ENCODE measurements at regions not wholly inside any gene's neighbourhood (a gene's known extent, or its start where the extent isn't known, plus 50 kb on each side); places are given as distances from the start of the nearest gene placed in this dataset.

DNA sequence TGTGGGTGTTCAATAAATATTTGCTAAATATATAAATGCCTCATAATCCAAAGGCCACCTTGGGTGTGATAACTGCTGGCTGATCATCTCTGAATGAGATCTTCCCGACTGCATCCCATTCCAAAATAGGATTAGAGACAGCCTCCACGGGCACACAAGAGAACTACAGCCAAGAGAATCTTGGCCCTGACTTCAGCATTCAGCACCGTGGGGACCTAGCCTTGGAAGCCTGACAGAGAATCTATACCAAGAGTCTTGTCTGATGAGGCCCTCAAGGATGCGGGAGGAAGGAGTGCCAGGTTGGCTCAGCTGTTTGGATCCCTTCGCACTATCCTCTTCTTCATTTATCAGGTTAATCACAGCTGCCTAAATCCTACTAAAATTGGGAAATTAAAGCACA is 85.8 kb downstream of the RBM43 start:
- Mint-ChIP-seq H3K4me1 (no peaks in the 10 kb centered on the region), H3K9me3 (no peaks in the 10 kb centered on the region), H3K27me3 (peaks cover 11% of the 10 kb centered on the region), H3K27ac (no peak overlapping the region), H3K4me3 (no peak overlapping the region), H3K36me3 (ENCODE audit: low read depth) (no peaks in the 10 kb centered on the region)
- CTCF ChIA-PET: no interaction called here
- POLR2A ChIA-PET: no interaction called here
- DNase-seq: no peak

GRCh38 chr2:151174127-151174526 is 87.5 kb downstream of the RBM43 start:
- no peaks in the 10 kb centered on the region for H3K9me3 Mint-ChIP-seq
- no peaks in the 10 kb centered on the region for H3K4me1 Mint-ChIP-seq
- POLR2A ChIA-PET: no interaction called here
- no peak overlapping the region for H3K27ac Mint-ChIP-seq
- H3K36me3 Mint-ChIP-seq (ENCODE audit: low read depth): no peaks in the 10 kb centered on the region
- no peak for DNase-seq
- CTCF ChIA-PET: no interaction called here
- H3K27me3 Mint-ChIP-seq: peaks cover 11% of the 10 kb centered on the region
- H3K4me3 Mint-ChIP-seq: no peak overlapping the region

GRCh38 chr2:151171186-151171585 is 90.5 kb downstream of the RBM43 start:
- ChIA-PET POLR2A (no interaction called here), CTCF (no interaction called here)
- no peak for DNase-seq
- Mint-ChIP-seq H3K9me3 (no peaks in the 10 kb centered on the region), H3K27ac (no peak overlapping the region), H3K4me1 (no peaks in the 10 kb centered on the region), H3K4me3 (no peak overlapping the region), H3K27me3 (peaks cover 8% of the 10 kb centered on the region), H3K36me3 (ENCODE audit: low read depth) (no peaks in the 10 kb centered on the region)

DNA sequence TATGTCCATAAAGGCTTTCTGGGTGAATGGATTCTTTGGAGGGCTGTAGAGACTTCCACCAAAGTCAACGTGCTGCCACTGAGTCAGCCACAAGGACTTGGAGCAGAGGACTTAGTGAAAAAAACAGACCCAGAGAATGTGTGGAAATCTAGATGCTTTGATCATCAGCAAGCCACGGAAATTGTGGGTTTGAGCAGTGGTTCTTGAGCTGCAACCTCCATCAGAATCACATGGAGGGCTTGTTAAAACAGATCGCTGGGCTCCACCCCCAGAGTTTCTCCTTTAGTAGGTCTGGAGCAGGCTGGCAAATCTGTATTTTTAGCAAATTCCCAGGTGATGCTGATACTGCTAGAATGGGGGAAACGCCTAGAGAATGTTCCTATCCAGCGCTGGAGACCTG is 95.3 kb downstream of the RBM43 start:
- H3K9me3 Mint-ChIP-seq: no peaks in the 10 kb centered on the region
- H3K27ac Mint-ChIP-seq: no peak overlapping the region
- no peaks in the 10 kb centered on the region for H3K36me3 Mint-ChIP-seq (ENCODE audit: low read depth)
- H3K27me3 Mint-ChIP-seq: peaks cover 15% of the 10 kb centered on the region
- DNase-seq: no peak
- CTCF ChIA-PET: no interaction called here
- no peaks in the 10 kb centered on the region for H3K4me1 Mint-ChIP-seq
- POLR2A ChIA-PET: no interaction called here
- H3K4me3 Mint-ChIP-seq: no peak overlapping the region

GRCh38 chr2:151165105-151165684 is 96.5 kb downstream of the RBM43 start:
- ChIA-PET POLR2A (no interaction called here), CTCF (no interaction called here)
- no peaks in the 10 kb centered on the region for H3K9me3 Mint-ChIP-seq
- no peaks in the 10 kb centered on the region for H3K36me3 Mint-ChIP-seq (ENCODE audit: low read depth)
- H3K27me3 Mint-ChIP-seq: peaks cover 17% of the 10 kb centered on the region
- no peaks in the 10 kb centered on the region for H3K4me1 Mint-ChIP-seq
- H3K4me3 Mint-ChIP-seq: no peak overlapping the region
- DNase-seq: no peak
- no peak overlapping the region for H3K27ac Mint-ChIP-seq

GRCh38 chr2:151161821-151162551 is 99.7 kb downstream of the RBM43 start:
- POLR2A ChIA-PET: no interaction called here
- Mint-ChIP-seq H3K27me3 (peaks cover 20% of the 10 kb centered on the region), H3K4me1 (no peaks in the 10 kb centered on the region), H3K4me3 (no peak overlapping the region), H3K27ac (no peak overlapping the region), H3K36me3 (ENCODE audit: low read depth) (no peaks in the 10 kb centered on the region), H3K9me3 (no peaks in the 10 kb centered on the region)
- no peak for DNase-seq
- CTCF ChIA-PET: no interaction called here

DNA sequence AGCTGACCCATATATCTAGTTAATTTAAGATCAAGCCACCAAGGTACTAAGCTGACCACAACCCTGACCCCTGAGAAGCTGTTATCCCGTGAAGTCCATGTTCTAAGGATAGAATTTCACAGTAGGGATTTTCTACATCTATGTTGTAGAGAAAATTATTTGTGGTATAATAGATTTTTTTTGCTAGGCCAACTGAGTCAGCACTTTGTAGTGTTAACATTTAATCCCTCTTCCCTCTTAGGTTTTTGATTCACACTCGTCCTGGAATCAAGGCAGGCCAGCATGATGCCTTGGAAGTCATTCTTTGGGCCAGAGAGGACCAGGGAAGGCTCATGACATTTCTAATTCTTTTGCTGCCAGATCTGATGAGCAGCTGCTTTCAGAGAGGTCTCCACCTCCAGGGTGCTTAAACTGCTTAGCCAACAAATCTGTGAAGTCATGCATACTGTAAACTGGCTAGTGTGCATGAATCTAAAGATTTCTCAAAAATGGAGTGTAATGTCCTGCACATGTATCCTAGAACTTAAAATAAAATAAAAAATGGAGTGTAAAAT is 102.5 kb downstream of the RBM43 start:
- POLR2A ChIA-PET: no interaction called here
- Mint-ChIP-seq H3K4me3 (no peak overlapping the region), H3K27me3 (peaks cover 31% of the 10 kb centered on the region), H3K36me3 (ENCODE audit: low read depth) (no peaks in the 10 kb centered on the region), H3K4me1 (no peaks in the 10 kb centered on the region), H3K27ac (no peak overlapping the region), H3K9me3 (no peaks in the 10 kb centered on the region)
- CTCF ChIA-PET: no interaction called here
- DNase-seq: no peak

DNA sequence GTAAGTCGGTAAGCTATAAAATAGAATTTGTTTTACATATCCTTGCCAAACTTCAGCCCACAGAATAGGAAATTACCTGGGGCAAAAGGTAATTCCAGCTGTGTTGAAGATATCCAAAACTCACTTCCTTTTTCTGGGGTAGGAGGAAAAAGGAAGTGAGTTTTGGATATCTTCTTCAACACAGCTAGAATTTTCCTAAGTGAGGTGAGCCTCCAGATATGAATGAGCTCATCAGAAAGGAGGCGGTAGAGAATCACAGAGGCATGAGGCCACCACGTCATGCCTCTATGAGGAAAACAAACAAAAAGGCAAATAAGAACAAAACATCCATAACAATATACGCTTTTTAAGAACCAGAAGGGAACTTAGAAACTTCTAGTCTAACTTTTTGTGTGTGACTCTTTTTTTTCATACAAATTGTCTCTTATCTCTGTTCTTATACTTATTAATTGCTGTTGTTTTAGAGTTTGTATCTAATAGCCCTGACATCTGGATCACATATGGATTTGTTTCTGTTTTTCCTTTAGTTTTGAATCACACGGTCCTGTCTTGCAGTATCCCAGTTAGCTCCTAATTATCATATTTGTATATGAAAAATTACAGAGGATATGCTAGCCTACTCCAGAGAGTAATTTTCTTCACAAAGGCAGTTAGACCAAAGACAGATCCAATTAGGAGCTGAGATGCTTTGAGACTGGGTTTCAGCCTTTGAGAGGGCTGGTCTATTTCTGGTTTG is 104.5 kb downstream of the RBM43 start:
- Mint-ChIP-seq H3K27ac (no peak overlapping the region), H3K27me3 (peaks cover 26% of the 10 kb centered on the region)
- POLR2A ChIA-PET: no interaction called here

DNA sequence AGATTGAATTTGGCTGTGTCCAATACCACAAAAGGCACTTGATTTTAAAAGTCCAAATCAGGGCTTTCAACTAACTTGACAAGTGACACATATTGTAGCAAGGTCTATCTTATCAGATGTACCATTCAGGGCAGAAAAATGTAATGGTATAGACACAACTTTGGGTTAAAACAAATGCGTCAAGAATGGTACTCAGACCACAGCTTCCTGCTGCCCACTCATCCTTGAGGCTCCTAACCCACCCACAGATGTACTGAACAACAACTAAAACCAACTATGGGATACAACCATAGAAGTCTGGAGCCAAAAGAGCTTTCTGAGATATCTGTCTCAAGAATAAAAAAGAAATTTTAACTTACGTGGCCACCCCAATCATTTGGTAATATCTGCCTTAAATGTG is 105.2 kb downstream of the RBM43 start:
- H3K4me3 Mint-ChIP-seq: no peak overlapping the region
- peaks cover 20% of the 10 kb centered on the region for H3K27me3 Mint-ChIP-seq
- no peak overlapping the region for H3K27ac Mint-ChIP-seq
- DNase-seq: no peak
- H3K36me3 Mint-ChIP-seq (ENCODE audit: low read depth): no peaks in the 10 kb centered on the region
- no peaks in the 10 kb centered on the region for H3K4me1 Mint-ChIP-seq
- H3K9me3 Mint-ChIP-seq: no peaks in the 10 kb centered on the region
- CTCF ChIA-PET: no interaction called here
- POLR2A ChIA-PET: no interaction called here

More for the DNA sequence above, 104.5 kb downstream of the RBM43 start:
- Mint-ChIP-seq H3K4me3 (no peak overlapping the region), H3K36me3 (ENCODE audit: low read depth) (no peaks in the 10 kb centered on the region), H3K9me3 (no peaks in the 10 kb centered on the region), H3K4me1 (no peaks in the 10 kb centered on the region)
- no peak for DNase-seq
- CTCF ChIA-PET: no interaction called here

DNA sequence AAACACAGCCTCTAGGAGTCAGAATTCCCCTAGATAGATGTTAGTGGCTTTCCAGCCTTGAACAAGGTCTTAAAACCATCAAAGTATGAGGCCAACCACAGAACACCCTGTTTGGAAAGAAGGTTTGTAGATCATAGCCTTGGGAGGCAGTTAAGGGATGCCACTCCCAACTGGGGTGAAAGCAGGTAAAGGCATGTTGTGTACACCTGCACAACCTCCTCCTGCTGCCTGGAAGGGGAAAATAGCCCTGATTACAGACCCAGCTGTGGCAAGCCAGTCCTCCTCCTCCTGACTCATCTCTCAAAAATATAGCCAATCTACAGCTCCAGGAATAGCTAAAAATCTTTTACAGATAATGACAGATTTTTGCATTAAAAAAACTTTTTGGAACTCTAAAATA is 108.1 kb downstream of the RBM43 start:
- ChIA-PET CTCF (no interaction called here), POLR2A (no interaction called here)
- H3K9me3 Mint-ChIP-seq: no peaks in the 10 kb centered on the region
- no peak overlapping the region for H3K4me3 Mint-ChIP-seq
- H3K27me3 Mint-ChIP-seq: peaks cover 28% of the 10 kb centered on the region
- no peak for DNase-seq
- no peaks in the 10 kb centered on the region for H3K36me3 Mint-ChIP-seq (ENCODE audit: low read depth)
- no peak overlapping the region for H3K27ac Mint-ChIP-seq
- no peaks in the 10 kb centered on the region for H3K4me1 Mint-ChIP-seq

- H3K36me3 Mint-ChIP-seq (ENCODE audit: low read depth): no peaks in the 10 kb centered on the region
- POLR2A ChIA-PET: no interaction called here
- CTCF ChIA-PET: interaction anchor here (0.6 to 1.5 kb wide), 2 partner anchors 10 to 1337 kb away, joined by 3 read pairs; no protein-coding TSS in a partner anchor
- H3K9me3 Mint-ChIP-seq: no peaks in the 10 kb centered on the region
- no peak overlapping the region for H3K27ac Mint-ChIP-seq
- H3K27me3 Mint-ChIP-seq: peaks cover 26% of the 10 kb centered on the region
- DNase-seq: no peak
- H3K4me1 Mint-ChIP-seq: no peaks in the 10 kb centered on the region
- no peak overlapping the region for H3K4me3 Mint-ChIP-seq
Observed at GRCh38 chr2:151150331-151151320, 111.0 kb downstream of the RBM43 start.

DNA sequence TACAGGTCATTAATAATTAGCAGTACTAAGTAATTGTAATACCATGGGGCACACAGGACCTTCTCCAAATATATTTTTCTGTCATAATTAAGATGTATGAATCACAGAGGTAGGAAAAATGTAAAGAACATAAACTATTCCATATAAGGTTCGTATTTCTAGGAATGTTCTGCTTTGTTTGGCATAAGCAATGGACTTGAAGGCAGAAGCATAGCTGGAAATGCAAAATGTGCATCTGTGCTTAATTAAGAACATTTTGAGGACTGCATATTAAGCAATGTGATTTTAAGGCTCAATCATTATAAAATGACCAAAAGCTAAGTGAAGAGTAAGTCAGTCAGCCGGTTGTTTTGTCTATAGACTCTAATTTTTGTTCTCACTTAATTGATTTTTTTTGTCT is 123.2 kb downstream of the RBM43 start:
- ChIA-PET POLR2A (no interaction called here), CTCF (no interaction called here)
- Mint-ChIP-seq H3K4me3 (no peak overlapping the region), H3K9me3 (no peaks in the 10 kb centered on the region), H3K4me1 (no peaks in the 10 kb centered on the region), H3K36me3 (ENCODE audit: low read depth) (no peaks in the 10 kb centered on the region), H3K27me3 (peaks cover 3% of the 10 kb centered on the region), H3K27ac (no peak overlapping the region)
- no peak for DNase-seq

DNA sequence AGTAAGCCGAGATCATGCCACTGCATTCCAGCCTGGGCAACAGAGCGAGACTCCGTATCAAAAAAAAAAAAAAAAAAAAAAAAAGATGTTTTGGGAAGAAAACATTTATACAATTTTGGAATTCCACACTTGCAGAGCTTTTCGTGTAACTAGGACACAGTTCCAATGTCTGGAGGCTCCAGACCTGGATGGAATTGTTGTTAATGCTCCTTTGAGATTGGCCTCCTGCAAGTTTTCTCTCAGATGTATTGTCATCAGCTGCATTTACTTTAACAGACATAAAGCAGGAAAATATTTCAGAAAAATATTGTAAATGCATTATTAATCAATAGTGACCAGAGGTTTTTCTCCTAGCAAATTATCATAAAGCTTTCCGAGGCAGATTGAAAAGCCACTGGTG is 124.1 kb downstream of the RBM43 start:
- H3K27me3 Mint-ChIP-seq: peaks cover 3% of the 10 kb centered on the region
- H3K27ac Mint-ChIP-seq: no peak overlapping the region
- H3K9me3 Mint-ChIP-seq: no peaks in the 10 kb centered on the region
- H3K4me3 Mint-ChIP-seq: no peak overlapping the region
- no peaks in the 10 kb centered on the region for H3K36me3 Mint-ChIP-seq (ENCODE audit: low read depth)
- CTCF ChIA-PET: no interaction called here
- POLR2A ChIA-PET: no interaction called here
- DNase-seq: no peak
- no peaks in the 10 kb centered on the region for H3K4me1 Mint-ChIP-seq

Data from activated CD4-positive, alpha-beta T cell treated with anti-CD3 and anti-CD28 coated beads, Interleukin-2, amount 10 ng/mL, durations not matched to agents 7 days and 5 days (primary cell).